Ecto neural progenitor cell (in vitro differentiated cells): ENCODE measurements at regions not wholly inside any gene's neighbourhood (a gene's known extent, or its start where the extent isn't known, plus 50 kb on each side); places are given as distances from the start of the nearest gene placed in this dataset.

ENCODE experiments used
- DNase-seq: peaks from one replicate; pipeline ENCODE4 v3.0.0-alpha.2; 2018; ENCODE audit warnings: low spot score

DNA sequence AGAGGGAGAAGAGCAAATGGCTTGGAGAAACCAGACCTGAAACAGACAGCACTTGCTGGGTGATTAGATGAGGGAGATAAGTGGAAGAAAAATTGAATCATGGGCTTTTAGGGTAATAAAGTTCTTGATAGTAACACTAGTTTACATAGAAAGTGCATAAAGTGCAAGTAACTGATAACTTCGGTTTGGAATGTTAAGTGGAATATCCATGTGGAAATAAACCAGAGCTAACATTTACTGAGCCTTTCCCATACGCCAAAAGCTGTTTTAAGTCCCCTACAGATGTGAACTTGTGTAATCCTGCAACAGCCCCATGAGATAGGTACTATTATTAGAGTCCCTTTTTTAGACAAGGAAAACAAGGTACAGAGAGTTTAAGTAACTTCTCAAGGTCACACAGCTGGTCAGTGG is 77.1 kb upstream of the NUDT4 start:
- DNase-seq, result no peak

DNA sequence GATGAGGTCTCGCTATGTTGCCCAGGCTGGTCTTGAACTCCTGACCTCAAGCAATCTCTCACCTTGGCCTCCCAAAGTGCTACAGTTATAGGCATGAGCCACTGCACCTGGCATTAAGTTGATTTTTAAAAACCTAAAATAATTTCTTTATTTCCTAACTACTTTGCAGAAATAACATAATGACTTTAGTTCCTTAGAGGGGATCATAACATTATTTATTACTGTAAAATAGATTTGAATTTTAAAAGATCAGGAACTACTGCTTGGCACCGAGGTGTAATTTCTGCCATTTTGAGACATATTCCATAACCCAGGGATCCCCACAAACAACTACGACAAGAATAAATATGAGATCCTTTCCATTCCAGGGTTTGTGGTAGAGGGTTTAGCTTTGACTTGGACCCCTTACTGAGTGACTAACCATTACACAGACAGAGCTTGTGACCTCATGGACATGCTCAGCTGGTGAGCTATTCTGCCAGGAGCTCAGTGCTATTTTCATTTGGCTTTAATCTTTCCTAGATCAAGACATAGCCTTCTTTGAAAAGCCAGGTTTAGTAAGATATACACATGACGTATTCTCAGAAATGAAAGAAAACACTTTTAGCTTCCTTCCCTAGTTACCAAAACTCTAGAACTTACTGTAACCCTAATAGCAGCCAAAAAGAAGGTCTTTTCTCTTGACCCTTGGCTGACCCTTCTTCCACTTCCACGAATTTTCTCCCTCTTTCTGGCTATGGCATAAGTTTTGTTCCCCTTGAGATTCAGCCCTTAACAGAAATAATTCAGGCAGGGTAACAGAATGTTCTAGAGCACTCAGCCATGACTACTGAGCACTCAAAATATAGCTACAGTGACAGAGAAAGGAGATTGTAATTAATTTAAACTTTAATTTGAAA is 75.1 kb upstream of the NUDT4 start:
- no peak for DNase-seq

DNA sequence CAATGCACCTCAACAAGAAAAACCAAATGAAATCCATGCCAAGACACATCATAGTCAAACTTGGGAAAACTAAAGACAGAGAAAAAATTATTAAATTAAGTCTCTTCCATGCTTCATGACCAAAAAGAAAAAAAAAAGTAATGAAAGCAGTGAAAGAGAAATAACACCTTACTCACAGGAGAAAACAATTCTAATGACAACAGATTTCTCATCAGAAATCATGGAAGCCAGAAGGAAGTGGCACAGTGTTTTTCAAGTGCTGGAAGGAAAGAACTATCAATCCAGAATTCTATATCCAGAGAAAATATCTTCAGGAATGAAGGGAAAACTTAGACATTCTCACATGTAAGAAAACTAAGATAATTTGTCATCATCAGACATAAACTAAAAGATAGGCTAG is 71.1 kb upstream of the NUDT4 start:
- DNase-seq, result no peak

DNA sequence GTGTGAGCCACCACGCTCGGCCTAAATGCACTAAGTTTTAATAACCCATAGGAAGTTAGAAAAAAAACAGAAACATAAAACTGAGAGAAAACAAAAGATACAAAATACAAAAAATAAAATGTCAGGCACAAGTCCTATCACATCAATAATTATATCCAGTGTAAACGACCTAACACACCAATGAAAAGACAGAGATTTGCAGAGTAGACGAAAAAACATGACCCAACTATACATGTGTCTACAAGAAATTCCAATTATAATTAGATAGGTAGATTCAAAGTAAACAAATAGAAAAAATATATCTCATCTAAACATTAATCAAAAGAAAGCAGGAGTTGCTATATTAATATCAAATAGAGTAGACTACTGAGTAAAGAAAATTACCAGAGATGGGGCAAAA is 69.4 kb upstream of the NUDT4 start:
- no peak for DNase-seq

DNA sequence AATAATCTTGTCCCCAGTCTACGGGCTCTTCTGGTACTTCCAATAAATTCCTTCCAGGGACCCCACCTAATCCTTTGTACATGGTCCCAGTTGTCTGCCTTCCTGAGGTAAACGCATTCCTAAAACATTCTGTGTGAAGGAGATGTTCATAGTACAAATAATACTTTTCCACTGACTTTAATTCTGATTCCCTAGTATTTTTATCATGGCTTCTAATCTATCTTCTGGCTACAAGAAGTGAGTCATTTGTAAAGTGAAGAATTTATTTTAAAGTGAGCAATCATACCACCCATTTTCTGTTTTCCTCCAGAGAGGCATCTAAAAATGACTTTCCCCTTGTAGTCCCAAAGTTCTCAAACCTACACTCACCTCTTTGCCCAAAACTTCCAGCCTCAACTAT is 65.9 kb upstream of the NUDT4 start:
- no peak for DNase-seq

DNA sequence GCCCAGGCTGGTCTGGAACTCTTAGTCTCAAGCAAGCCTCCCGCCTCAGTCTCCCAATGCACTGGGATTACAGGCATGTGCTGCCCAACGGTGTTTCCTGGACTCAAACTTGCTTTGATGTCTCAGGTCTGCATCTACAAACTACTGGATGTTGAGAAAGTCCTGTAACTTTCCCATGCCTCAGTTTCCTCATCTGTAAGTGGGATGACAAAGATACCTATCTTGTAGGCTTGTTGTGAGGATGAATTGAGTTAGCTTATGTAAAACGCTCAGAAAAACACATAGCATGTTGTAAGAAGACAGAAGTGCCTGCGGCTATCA is 63.6 kb upstream of the NUDT4 start:
- DNase-seq, result no peak

DNA sequence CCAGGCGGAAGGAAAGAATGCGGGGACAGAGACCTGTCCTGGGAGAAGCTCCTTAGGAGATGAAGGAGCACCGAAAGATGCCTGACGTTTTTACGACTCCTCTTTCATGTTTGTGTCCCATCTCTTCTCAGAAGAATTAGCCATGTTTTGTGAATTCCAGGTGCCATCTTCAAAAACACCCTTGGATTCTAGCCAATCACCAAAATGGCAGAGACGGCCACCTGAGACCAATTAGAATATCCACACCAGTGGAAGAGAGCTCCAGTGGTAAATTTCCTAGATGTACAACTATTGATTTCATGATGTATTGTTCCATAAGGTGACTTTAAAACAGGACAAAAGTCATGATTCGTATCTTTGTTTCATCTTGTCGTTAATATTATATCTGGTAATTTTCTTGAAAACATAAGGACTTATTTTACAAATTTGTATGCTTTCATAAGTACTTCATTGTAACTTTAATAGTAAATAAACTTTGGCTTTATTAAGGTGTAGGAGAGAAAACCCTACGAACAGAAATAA is 62.3 kb upstream of the NUDT4 start:
- DNase-seq, result no peak

DNA sequence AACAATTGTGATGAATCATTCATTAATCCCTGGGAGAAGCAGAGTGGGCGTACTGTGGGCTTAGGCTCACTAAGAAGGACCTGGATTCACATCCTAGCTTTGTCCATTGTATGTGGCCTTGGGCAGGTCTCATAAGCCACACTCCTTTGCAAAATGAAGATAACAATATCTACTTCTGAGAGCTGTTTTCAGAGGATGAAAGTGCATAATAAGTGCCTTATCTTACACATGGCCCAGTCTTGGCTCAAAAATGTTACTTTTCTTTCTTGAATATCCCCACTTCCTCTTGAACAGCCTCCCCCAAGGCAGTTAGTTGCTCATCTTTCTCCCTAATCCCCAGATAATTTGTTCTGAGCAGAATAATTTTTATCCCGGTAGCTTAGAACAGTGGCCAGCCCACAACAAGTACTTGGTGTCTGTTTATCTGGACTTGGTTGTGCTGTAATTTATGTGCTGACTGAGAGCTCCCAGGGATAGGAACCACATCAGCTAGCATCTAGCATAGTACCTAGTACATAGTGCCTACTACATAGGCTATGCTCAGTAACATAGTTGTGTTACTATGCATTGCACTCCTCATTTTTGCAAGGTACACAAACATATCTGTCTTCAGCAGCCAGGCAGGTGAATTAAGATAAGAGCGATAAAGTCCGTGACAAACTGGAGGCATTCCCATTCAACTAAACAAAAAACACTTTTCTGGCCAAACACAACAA is 61.7 kb upstream of the NUDT4 start:
- no peak for DNase-seq

DNA sequence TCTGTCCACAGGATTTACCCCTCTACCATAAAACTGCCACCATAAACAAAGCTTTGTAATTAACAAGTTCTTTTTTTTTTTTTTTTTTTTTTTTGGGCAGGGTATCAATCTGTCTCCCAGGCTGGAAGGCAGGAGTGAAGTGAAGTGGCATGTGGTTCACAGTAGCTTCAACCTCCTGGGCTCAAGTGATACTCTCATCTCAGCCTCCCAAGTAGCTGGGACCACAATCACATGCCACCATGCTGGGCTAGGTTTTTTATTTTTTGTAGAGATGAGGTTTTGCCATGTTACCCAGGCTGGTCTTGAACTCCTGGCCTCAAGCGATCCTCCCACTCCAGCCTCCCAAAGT is 61.1 kb upstream of the NUDT4 start:
- DNase-seq, result no peak

DNA sequence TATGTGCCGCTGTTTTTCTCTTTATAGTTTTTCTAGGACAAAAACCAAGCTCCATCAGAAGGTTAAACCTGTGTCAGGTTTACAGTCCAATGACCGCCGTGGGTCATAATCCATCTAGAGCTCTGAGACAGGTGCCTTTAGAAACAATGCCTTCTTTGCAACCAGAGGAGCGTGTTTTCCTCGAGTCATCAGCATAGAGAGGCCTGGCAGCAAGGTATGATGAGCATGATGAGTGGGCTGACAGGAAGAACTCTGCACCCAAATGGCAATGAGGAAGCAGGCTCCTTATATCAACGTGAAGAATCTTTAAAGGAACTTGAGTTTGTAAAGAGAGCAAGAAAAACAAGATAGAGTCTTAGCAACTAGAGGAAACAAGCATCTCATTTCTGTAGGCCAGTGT is 60.5 kb upstream of the NUDT4 start:
- no peak for DNase-seq

DNA sequence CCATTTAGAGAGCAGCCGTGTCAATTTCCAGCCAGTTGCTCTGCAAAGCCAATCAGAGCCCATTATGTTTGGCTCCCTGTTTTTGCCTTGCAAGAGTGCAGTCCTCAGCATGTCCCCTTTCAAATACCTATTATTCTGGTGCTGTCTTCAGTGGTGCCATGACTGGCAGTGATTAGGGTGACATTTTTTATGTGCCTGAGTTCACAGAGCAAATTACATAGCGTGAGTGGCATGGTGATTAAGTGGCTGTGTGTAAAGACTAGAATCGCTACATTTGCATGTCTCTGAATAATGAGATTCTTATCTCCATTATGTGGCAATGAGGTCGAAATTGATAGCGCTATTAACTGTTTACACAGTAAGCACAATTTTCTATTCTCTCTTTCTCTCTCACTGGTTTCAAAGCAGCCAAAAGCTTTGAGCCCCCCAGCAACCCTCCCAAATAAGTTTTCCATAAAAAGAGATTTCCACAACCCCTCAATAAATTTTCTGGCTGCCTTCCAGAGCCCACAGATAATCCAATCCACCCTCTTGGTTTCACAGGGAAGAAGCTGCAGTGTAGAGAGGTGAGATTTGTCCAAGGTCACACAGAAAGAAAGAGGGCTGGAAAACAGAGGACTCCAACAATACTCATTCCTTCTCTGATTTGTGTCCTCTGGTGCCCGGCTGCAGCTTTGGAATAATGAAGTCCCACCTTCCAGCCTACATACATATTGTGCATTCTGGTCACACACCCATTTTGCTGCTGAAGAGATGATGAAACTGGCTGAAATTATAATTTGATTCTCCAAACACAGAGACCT is 58.8 kb upstream of the NUDT4 start:
- no peak for DNase-seq

DNA sequence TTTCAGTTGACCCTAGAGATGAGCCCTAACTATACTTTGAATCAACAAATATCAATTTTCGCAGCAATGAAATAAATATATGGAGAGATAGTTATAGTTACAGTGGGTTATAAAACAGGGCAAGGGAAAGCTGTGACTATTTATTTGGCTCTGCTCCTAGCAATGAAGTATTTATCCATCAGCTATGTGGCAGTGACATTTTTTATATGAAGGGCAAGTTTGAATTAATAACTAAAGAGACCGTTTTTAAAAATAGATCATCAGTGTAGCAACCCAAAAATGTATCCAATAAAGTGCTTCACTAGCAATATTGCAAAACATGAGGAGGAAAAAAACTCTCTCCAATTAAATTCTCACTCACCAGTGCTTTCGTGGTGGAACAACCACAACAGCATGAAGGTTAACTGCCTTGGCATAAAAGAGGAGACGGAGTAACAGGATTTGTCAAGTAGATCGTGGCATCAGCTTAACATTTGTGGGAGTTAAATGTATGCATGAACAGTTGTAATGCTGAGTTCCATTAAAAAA is 58.1 kb upstream of the NUDT4 start:
- no peak for DNase-seq

DNA sequence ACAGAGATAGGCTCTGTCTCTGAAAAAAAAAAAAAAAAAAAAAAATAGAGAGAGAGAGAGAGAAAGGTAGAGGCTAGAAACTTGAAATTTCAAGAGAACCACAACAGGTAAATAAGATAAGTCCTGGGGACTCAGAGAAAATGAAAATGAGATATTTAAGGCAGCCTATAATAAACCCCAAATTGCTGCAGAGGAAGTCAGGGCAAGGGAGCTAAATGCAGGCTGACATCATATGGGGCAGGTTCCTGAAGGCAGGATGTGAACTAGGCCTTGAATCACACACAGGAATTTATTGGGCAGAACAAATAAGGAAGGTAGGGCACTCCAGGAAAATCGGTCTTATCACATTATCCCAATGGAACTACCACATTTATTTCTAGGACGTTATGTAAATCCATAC is 54.9 kb upstream of the NUDT4 start:
- DNase-seq, result no peak

DNA sequence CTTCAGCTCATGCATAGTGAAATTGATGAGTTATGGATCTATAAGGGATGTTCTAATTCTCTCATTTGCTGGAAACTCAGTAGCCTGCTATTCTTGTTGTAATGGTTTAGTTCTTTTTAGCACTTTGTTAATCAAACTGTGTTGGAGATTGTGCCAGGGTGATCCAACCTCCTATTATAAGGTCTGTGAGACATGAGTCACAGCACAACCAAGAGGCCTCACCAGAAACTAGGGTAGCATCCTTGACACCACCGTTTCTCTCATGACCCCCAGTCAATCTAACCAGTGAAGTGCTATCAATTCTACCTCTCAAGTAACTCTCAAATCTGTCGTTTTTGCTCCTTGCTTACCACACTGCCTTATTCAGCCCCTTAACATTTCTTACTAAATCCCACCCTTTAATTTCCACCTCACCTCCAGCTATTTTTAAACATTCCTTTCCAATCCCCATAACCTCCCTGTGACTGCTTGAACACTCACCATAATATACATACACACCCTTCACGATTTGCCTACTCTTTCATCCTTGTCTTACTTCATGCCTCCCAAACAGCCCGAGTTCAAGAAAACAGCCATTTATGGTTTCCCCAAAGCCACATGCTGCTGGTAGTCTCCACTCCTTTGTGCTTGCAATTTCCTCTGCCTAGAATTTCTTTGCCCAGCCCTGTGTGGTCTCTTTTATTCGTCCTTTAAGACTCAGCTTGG is 53.9 kb upstream of the NUDT4 start:
- no peak for DNase-seq

DNA sequence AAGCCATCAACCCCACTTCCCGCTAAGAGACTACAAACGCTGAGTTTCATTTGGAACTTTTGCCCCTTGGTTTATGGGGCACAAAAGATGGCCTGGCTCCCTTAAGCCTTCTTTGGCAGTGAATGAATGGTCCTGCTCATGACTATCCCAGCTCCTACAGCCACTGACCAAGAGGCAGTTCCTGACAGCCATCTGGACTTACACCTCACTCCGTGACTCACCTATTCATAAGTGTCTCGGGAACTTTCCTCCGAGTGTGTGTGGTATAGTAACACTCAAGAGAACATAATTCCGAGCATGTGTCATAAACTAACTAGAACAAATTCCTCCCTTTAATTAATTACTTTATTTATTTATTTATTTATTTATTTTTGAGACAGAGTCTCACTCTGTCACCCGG is 51.9 kb upstream of the NUDT4 start:
- DNase-seq, result no peak
